ENCODE measurements at regions not wholly inside any gene's neighbourhood (a gene's known extent, or its start where the extent isn't known, plus 50 kb on each side); places are given as distances from the start of the nearest gene placed in this dataset.

GRCh38 chr5:60229691-60230185, 336.2 kb upstream of the PDE4D start:
- no peak for TF ChIP-seq RFX5 (IDR thresholded peaks at IDR 0.05; ENCODE audit: low read depth, low read length)
- no peak for TF ChIP-seq NFXL1 (IDR thresholded peaks at IDR 0.05; ENCODE audit: borderline replicate concordance)
